ENCODE measurements at regions not wholly inside any gene's neighbourhood (a gene's known extent, or its start where the extent isn't known, plus 50 kb on each side); places are given as distances from the start of the nearest gene placed in this dataset.

- H3K4me3 ChIP-seq (replicated peaks in 1 of 2; ENCODE audit: low read depth in 1 of 2, low read length in 2 of 2) = no peak overlapping the region
- no peak overlapping the region for H3K27ac ChIP-seq (ENCODE audit: low read depth, low read length)
- ChIA-PET RAD21 (ENCODE audit: low non-redundant PET in 1 of 2, low total read pairs in 2 of 2, uncharacterized antibody in 2 of 2, unreplicated experiment in 2 of 2) (no interaction called here), CTCF (no interaction called here), POLR2A (no interaction called here)
- H2AFZ ChIP-seq (ENCODE audit: low read depth, low read length, poor library complexity, severe bottlenecking) = peak overlapping the region; percentile 55
- H3K4me2 ChIP-seq (ENCODE audit: low read length) = no peak overlapping the region
- BruUV-seq (replicated peaks) = no TSS peak
- peaks cover 0 to 33% of the 10 kb centered on the region in 2 experiments; a peak in 2 of 4 replicates for H3K4me1 ChIP-seq (ENCODE audit: control insufficient read depth in 1 of 2, insufficient read depth in 2 of 2, low read length in 2 of 2)
- H3K9ac ChIP-seq (ENCODE audit: low read length) = no peak overlapping the region
- no peaks in the 10 kb centered on the region for H3K36me3 ChIP-seq (ENCODE audit: control insufficient read depth in 1 of 2, insufficient read depth in 2 of 2, low read length in 2 of 2)
- DNase-seq (ENCODE audit: low read depth, low spot score) = peak; percentile 12
- H3K9me2 ChIP-seq (ENCODE audit: insufficient read depth) = no peaks in the 10 kb centered on the region
- H3K79me2 ChIP-seq (ENCODE audit: insufficient read depth, low read length) = no peaks in the 10 kb centered on the region
- no peaks in the 10 kb centered on the region for H3K27me3 ChIP-seq (ENCODE audit: insufficient read depth, low read length)
- H3K9me3 ChIP-seq (ENCODE audit: control insufficient read depth in 1 of 2, insufficient read depth in 1 of 2, low read depth in 1 of 2, low read length in 2 of 2) = no peaks in the 10 kb centered on the region
- H4K20me1 ChIP-seq (ENCODE audit: insufficient read depth) = no peaks in the 10 kb centered on the region
- peak; percentile 34; the same call in 1 of the 2 replicates for ATAC-seq
- intact Hi-C loops (cut with micrococcal nuclease) = no loop called here
- TF ChIP-seq MAX (IDR thresholded peaks at IDR 0.05) (no peak), SIN3A (IDR thresholded peaks at IDR 0.05; ENCODE audit: low read depth) (0 out of 2 replicates have a peak, but pooled peaks have one; percentile 2), EGR1 (IDR thresholded peaks at IDR 0.05; ENCODE audit: low read depth) (no peak), SP1 (IDR thresholded peaks at IDR 0.05; ENCODE audit: low read depth) (peak; percentile 54), ZNF274 (IDR thresholded peaks at IDR 0.05; ENCODE audit: low read depth, low read length) (no peak), JUND (IDR thresholded peaks at IDR 0.05) (peak; percentile 62), ZBTB33 (IDR thresholded peaks at IDR 0.05; ENCODE audit: extremely low read depth, insufficient replicate concordance, low read length) (no peak), REST (IDR thresholded peaks at IDR 0.05; ENCODE audit: low read depth) (no peak), CEBPB (IDR thresholded peaks at IDR 0.05; ENCODE audit: low read depth) (no peak; the same call in none of the 2 replicates), CBX3 (IDR thresholded peaks at IDR 0.05; ENCODE audit: low read depth) (no peak), POLR2AphosphoS5 (IDR thresholded peaks at IDR 0.05; ENCODE audit: low read depth, low read length) (no peak), RAD21 (IDR thresholded peaks at IDR 0.05; ENCODE audit: low read depth) (no peak), YY1 (IDR thresholded peaks at IDR 0.05; ENCODE audit: extremely low read depth, insufficient replicate concordance, low read depth, low read length) (no peak), TCF7L2 (IDR thresholded peaks at IDR 0.05; ENCODE audit: borderline replicate concordance, extremely low read depth, insufficient read depth, insufficient read length) (no peak), SRF (IDR thresholded peaks at IDR 0.05; ENCODE audit: low read depth) (no peak), FOSL1 (IDR thresholded peaks at IDR 0.05; ENCODE audit: low read depth) (peak; percentile 66), ZFX (IDR thresholded peaks at IDR 0.05) (no peak), EZH2phosphoT487 (IDR thresholded peaks at IDR 0.05; ENCODE audit: borderline replicate concordance) (no peak), ELF1 (IDR thresholded peaks at IDR 0.05; ENCODE audit: borderline replicate concordance, low read depth) (no peak), POLR2A (IDR thresholded peaks at IDR 0.05; ENCODE audit: borderline replicate concordance, extremely low read depth, insufficient read depth, insufficient read length) (no peak), ATF3 (IDR thresholded peaks at IDR 0.05) (no peak; the same call in 1 of the 2 replicates), CTCF (IDR thresholded peaks at IDR 0.05 in 2 of 3, conservative IDR thresholded peaks at IDR 0.05 in 1 of 3; ENCODE audit: borderline replicate concordance in 1 of 3, insufficient read depth in 1 of 3, low read depth in 2 of 3, low read length in 2 of 3) (no peak)
Observed at GRCh38 chr1:172970186-172970585, 80.6 kb downstream of the TNFSF18 start.
